ENCODE measurements at regions not wholly inside any gene's neighbourhood (a gene's known extent, or its start where the extent isn't known, plus 50 kb on each side); places are given as distances from the start of the nearest gene placed in this dataset.

DNA sequence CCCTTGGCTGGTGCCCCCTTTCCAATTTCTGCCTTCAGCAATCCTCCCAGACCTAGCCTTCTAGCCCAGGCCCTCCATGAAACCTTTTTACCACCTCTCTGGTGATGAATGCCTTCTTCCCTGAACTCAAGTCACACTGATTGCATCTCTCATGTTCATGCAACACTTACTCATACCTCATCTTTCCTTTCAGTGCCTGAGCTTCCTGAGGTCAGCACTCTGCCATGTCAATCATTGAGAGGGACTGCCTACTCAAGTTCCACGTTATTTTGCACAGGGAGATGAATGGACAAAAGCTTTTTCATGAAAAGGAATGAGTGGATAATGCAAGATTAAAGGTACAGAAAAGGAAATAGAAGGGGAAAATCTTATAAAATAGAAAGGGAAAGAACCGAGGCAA lies 60.1 kb upstream of the PLEKHG1 start:
- no peaks in the 10 kb centered on the region for H3K4me1 ChIP-seq (ENCODE audit: control insufficient read depth, extremely low read depth, insufficient read depth, low read length)
- no peaks in the 10 kb centered on the region for H3K36me3 ChIP-seq (ENCODE audit: control insufficient read depth, insufficient read depth, low read length)
- no peak overlapping the region for H3K9ac ChIP-seq (ENCODE audit: insufficient read depth, low read length)
- H3K79me2 ChIP-seq (ENCODE audit: control insufficient read depth, insufficient read depth, low read length) = no peaks in the 10 kb centered on the region
- H4K20me1 ChIP-seq (ENCODE audit: control insufficient read depth, extremely low read depth, insufficient read depth, low read length) = no peaks in the 10 kb centered on the region
- no peaks in the 10 kb centered on the region for H3K9me3 ChIP-seq (ENCODE audit: control insufficient read depth, insufficient read depth, low read depth, low read length)
- H3K27ac ChIP-seq (ENCODE audit: insufficient read depth, low read length) = no peak overlapping the region
- no peak for TF ChIP-seq EZH2 (IDR thresholded peaks at IDR 0.05; ENCODE audit: low read length, missing control alignments)
- TF ChIP-seq, protein P1, sequence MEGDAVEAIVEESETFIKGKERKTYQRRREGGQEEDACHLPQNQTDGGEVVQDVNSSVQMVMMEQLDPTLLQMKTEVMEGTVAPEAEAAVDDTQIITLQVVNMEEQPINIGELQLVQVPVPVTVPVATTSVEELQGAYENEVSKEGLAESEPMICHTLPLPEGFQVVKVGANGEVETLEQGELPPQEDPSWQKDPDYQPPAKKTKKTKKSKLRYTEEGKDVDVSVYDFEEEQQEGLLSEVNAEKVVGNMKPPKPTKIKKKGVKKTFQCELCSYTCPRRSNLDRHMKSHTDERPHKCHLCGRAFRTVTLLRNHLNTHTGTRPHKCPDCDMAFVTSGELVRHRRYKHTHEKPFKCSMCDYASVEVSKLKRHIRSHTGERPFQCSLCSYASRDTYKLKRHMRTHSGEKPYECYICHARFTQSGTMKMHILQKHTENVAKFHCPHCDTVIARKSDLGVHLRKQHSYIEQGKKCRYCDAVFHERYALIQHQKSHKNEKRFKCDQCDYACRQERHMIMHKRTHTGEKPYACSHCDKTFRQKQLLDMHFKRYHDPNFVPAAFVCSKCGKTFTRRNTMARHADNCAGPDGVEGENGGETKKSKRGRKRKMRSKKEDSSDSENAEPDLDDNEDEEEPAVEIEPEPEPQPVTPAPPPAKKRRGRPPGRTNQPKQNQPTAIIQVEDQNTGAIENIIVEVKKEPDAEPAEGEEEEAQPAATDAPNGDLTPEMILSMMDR (conservative IDR thresholded peaks at IDR 0.05 in 1 of 2, IDR thresholded peaks at IDR 0.05 in 1 of 2; ENCODE audit: low read depth in 1 of 2, low read length in 2 of 2) = no peak
- H3K4me2 ChIP-seq (ENCODE audit: extremely low read depth, insufficient read depth, low read length) = no peak overlapping the region
- no peaks in the 10 kb centered on the region for H3K27me3 ChIP-seq (ENCODE audit: control insufficient read depth, insufficient read depth, low read length)
- H3K4me3 ChIP-seq (replicated peaks in 1 of 4; ENCODE audit: control extremely low read depth in 1 of 4, insufficient read depth in 1 of 4, low read depth in 3 of 4, low read length in 4 of 4) = no peak overlapping the region
- no peak for DNase-seq (ENCODE audit: low read depth in 2 of 2)
- H2AFZ ChIP-seq (ENCODE audit: low read length) = no peak overlapping the region

DNA sequence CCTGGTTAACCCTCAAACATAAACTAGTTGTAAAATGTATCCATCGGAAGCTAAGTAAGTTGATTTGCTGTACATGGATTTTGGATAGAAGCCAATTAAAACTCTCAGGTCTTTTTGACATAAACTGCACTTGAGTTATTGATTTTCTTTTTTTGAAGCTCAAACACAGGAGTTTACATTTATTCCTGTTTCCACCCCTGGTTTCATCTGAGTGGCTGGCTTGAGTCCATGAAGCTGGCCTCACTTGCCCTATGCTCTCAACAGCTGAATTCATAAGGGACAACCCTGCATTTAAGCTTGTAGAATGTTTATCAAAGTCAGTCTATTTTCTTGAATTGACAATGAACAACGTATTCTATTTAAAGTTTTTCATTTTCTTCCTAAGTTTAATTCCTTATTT lies 58.1 kb upstream of the PLEKHG1 start:
- no peaks in the 10 kb centered on the region for H3K4me1 ChIP-seq (ENCODE audit: control insufficient read depth, extremely low read depth, insufficient read depth, low read length)
- TF ChIP-seq, protein P1 (conservative IDR thresholded peaks at IDR 0.05 in 1 of 2, IDR thresholded peaks at IDR 0.05 in 1 of 2; ENCODE audit: low read depth in 1 of 2, low read length in 2 of 2) = no peak
- H3K27me3 ChIP-seq (ENCODE audit: control insufficient read depth, insufficient read depth, low read length) = no peaks in the 10 kb centered on the region
- no peaks in the 10 kb centered on the region for H3K9me3 ChIP-seq (ENCODE audit: control insufficient read depth, insufficient read depth, low read depth, low read length)
- peak in 1 of 2 donors; percentile 5 for DNase-seq (ENCODE audit: low read depth in 2 of 2)
- no peaks in the 10 kb centered on the region for H3K36me3 ChIP-seq (ENCODE audit: control insufficient read depth, insufficient read depth, low read length)
- H3K9ac ChIP-seq (ENCODE audit: insufficient read depth, low read length) = no peak overlapping the region
- H3K79me2 ChIP-seq (ENCODE audit: control insufficient read depth, insufficient read depth, low read length) = no peaks in the 10 kb centered on the region
- no peak overlapping the region for H3K27ac ChIP-seq (ENCODE audit: insufficient read depth, low read length)
- H4K20me1 ChIP-seq (ENCODE audit: control insufficient read depth, extremely low read depth, insufficient read depth, low read length) = no peaks in the 10 kb centered on the region
- no peak overlapping the region for H3K4me3 ChIP-seq (replicated peaks in 1 of 4; ENCODE audit: control extremely low read depth in 1 of 4, insufficient read depth in 1 of 4, low read depth in 3 of 4, low read length in 4 of 4)
- no peak overlapping the region for H3K4me2 ChIP-seq (ENCODE audit: extremely low read depth, insufficient read depth, low read length)
- no peak overlapping the region for H2AFZ ChIP-seq (ENCODE audit: low read length)

DNA sequence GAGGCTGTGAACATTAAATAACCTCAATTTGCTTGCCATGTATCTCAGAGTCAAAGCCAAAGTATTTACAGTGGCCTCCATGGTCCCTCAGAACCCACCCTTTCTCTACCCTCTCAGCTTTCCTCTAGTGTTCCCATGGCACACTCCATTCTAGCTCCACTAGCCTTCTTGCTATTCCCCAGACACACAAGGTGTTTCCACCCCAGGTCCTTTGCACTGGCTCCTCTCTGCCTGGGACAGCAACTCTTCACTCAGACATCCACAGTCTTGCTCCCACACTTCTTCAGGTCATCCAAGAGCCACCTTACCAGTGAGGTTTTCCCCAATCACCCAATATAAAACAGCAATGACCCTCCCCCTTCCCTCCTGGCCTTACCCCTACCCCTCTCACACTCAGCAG lies 56.5 kb upstream of the PLEKHG1 start:
- H3K27me3 ChIP-seq (ENCODE audit: control insufficient read depth, insufficient read depth, low read length) = no peaks in the 10 kb centered on the region

More for the DNA sequence above, 56.5 kb upstream of the PLEKHG1 start:
- H3K9me3 ChIP-seq (ENCODE audit: control insufficient read depth, insufficient read depth, low read depth, low read length) = no peaks in the 10 kb centered on the region
- no peaks in the 10 kb centered on the region for H3K36me3 ChIP-seq (ENCODE audit: control insufficient read depth, insufficient read depth, low read length)
- H3K4me1 ChIP-seq (ENCODE audit: control insufficient read depth, extremely low read depth, insufficient read depth, low read length) = no peaks in the 10 kb centered on the region
- DNase-seq (ENCODE audit: low read depth in 2 of 2) = no peak
- H3K79me2 ChIP-seq (ENCODE audit: control insufficient read depth, insufficient read depth, low read length) = no peaks in the 10 kb centered on the region
- TF ChIP-seq, protein P1 (conservative IDR thresholded peaks at IDR 0.05 in 1 of 2, IDR thresholded peaks at IDR 0.05 in 1 of 2; ENCODE audit: low read depth in 1 of 2, low read length in 2 of 2) = no peak
- no peak for TF ChIP-seq EZH2 (IDR thresholded peaks at IDR 0.05; ENCODE audit: low read length, missing control alignments)
- H2AFZ ChIP-seq (ENCODE audit: low read length) = no peak overlapping the region
- H3K4me3 ChIP-seq (replicated peaks in 1 of 4; ENCODE audit: control extremely low read depth in 1 of 4, insufficient read depth in 1 of 4, low read depth in 3 of 4, low read length in 4 of 4) = no peak overlapping the region
- no peak overlapping the region for H3K27ac ChIP-seq (ENCODE audit: insufficient read depth, low read length)
- no peak overlapping the region for H3K9ac ChIP-seq (ENCODE audit: insufficient read depth, low read length)
- no peak overlapping the region for H3K4me2 ChIP-seq (ENCODE audit: extremely low read depth, insufficient read depth, low read length)
- no peaks in the 10 kb centered on the region for H4K20me1 ChIP-seq (ENCODE audit: control insufficient read depth, extremely low read depth, insufficient read depth, low read length)
